DND-41 (cell line): ENCODE measurements at regions not wholly inside any gene's neighbourhood (a gene's known extent, or its start where the extent isn't known, plus 50 kb on each side); places are given as distances from the start of the nearest gene placed in this dataset.

ENCODE experiments used
- ATAC-seq: fragments of 200-7000 bp; cut with Tn5 transposase; 3 replicates; pipeline ENCODE4 v1.9.1; 2021; ENCODE audit warnings: low read depth; ENCODE audit not compliant: insufficient read depth
- DNase-seq: peaks from one replicate; pipeline ENCODE4 v3.0.0-alpha.2; 2020
- H2AFZ ChIP-seq: 2 replicates; pipeline ENCODE4 v1.6.0; 2012; ENCODE audit warnings: low read depth, low read length
- H3K27ac ChIP-seq: 2 replicates; pipeline ENCODE4 v1.5.1; 2012; ENCODE audit warnings: low read length, inconsistent platforms
- H3K27me3 ChIP-seq: fragments of 200-600 bp; sonication (generic); 2 replicates; pipeline ENCODE4 v1.6.0; 2012; ENCODE audit warnings: low read length, mild to moderate bottlenecking, inconsistent platforms; ENCODE audit not compliant: insufficient read depth, poor library complexity
- H3K36me3 ChIP-seq: 2 replicates; pipeline ENCODE4 v1.5.1; 2012; ENCODE audit warnings: low read length, inconsistent platforms; ENCODE audit not compliant: insufficient read depth
- H3K4me1 ChIP-seq: 2 replicates; pipeline ENCODE4 v1.5.1; 2012; ENCODE audit warnings: mild to moderate bottlenecking, low read length; ENCODE audit not compliant: insufficient read depth
- H3K4me2 ChIP-seq: 2 replicates; pipeline ENCODE4 v1.6.0; 2012; ENCODE audit warnings: mild to moderate bottlenecking, moderate library complexity, low read length, inconsistent platforms; ENCODE audit not compliant: insufficient read depth
- H3K4me3 ChIP-seq, 2 experiments: fragments of 200-600 bp in 1 of 2; shearing (Covaris generic) in 1 of 2; 2 replicates each; pipeline ENCODE4 v1.5.1; 2012 to 2016; ENCODE audit warnings: inconsistent platforms in 2 of 2, low read length in 2 of 2, mild to moderate bottlenecking in 2 of 2, low read depth in 1 of 2, moderate library complexity in 1 of 2
- H3K79me2 ChIP-seq: 2 replicates; pipeline ENCODE4 v1.6.0; 2012; ENCODE audit warnings: low read length, inconsistent platforms; ENCODE audit not compliant: insufficient read depth
- H3K9ac ChIP-seq: 2 replicates; pipeline ENCODE4 v1.6.0; 2012; ENCODE audit warnings: low read depth, mild to moderate bottlenecking, inconsistent platforms, low read length, moderate library complexity
- H3K9me3 ChIP-seq: 2 replicates; pipeline ENCODE4 v1.5.1; 2012; ENCODE audit warnings: low read length, moderate library complexity, mild to moderate bottlenecking, inconsistent platforms; ENCODE audit not compliant: insufficient read depth, severe bottlenecking
- H4K20me1 ChIP-seq: 2 replicates; pipeline ENCODE4 v1.6.0; 2012; ENCODE audit warnings: low read length; ENCODE audit not compliant: insufficient read depth
- CTCF ChIP-seq: IDR thresholded peaks from 2 replicates; pipeline ENCODE4 v1.5.1; 2012; ENCODE audit warnings: borderline replicate concordance, low read length, moderate library complexity, mild to moderate bottlenecking; ENCODE audit not compliant: poor library complexity, severe bottlenecking; ENCODE audit errors: extremely low read depth
- EZH2 ChIP-seq: IDR thresholded peaks from 3 replicates; pipeline ENCODE4 v1.6.1; 2012; ENCODE audit warnings: borderline replicate concordance, low read depth, mild to moderate bottlenecking, moderate library complexity, low read length, inconsistent platforms; ENCODE audit not compliant: severe bottlenecking

GRCh38 chr3:177744873-177745606 lies 547.8 kb upstream of the TBL1XR1 start:
- Histone ChIP-seq H3K27me3 (no peaks in the 10 kb centered on the region), H3K27ac (no peak overlapping the region), H2AFZ (no peak overlapping the region), H3K9me3 (no peaks in the 10 kb centered on the region), H3K4me2 (no peak overlapping the region), H3K36me3 (no peaks in the 10 kb centered on the region), H4K20me1 (no peaks in the 10 kb centered on the region), H3K4me1 (no peaks in the 10 kb centered on the region), H3K9ac (no peak overlapping the region), H3K79me2 (no peaks in the 10 kb centered on the region), H3K4me3 (no peak overlapping the region)
- TF ChIP-seq EZH2 (no peak), CTCF (no peak)
- ATAC-seq (no peak), DNase-seq (no peak)

- H3K9me3 ChIP-seq, result no peaks in the 10 kb centered on the region
- no peak for DNase-seq
- H3K4me2 ChIP-seq, result no peak overlapping the region
- no peaks in the 10 kb centered on the region for H3K27me3 ChIP-seq
- H2AFZ ChIP-seq, result no peak overlapping the region
- H3K27ac ChIP-seq, result no peak overlapping the region
- no peak overlapping the region for H3K4me3 ChIP-seq
- no peaks in the 10 kb centered on the region for H3K4me1 ChIP-seq
- H3K9ac ChIP-seq, result no peak overlapping the region
- TF ChIP-seq EZH2 (no peak), CTCF (no peak)
- no peak for ATAC-seq
- H4K20me1 ChIP-seq, result no peaks in the 10 kb centered on the region
- H3K79me2 ChIP-seq, result no peaks in the 10 kb centered on the region
- no peaks in the 10 kb centered on the region for H3K36me3 ChIP-seq
These were observed 548.3 kb upstream of the TBL1XR1 start for GRCh38 chr3:177745607-177746005.

GRCh38 chr3:177746337-177746933 lies 549.2 kb upstream of the TBL1XR1 start:
- no peak for DNase-seq
- Histone ChIP-seq H3K9me3 (no peaks in the 10 kb centered on the region), H3K27ac (no peak overlapping the region)

More at GRCh38 chr3:177746337-177746933, 549.2 kb upstream of the TBL1XR1 start:
- H3K4me1 ChIP-seq, result no peaks in the 10 kb centered on the region
- H4K20me1 ChIP-seq, result no peaks in the 10 kb centered on the region
- no peaks in the 10 kb centered on the region for H3K36me3 ChIP-seq
- no peak overlapping the region for H2AFZ ChIP-seq
- no peak for ATAC-seq
- H3K4me3 ChIP-seq, result no peak overlapping the region
- H3K9ac ChIP-seq, result no peak overlapping the region
- no peak for TF ChIP-seq CTCF
- no peak for TF ChIP-seq EZH2
- no peaks in the 10 kb centered on the region for H3K79me2 ChIP-seq
- no peaks in the 10 kb centered on the region for H3K27me3 ChIP-seq
- H3K4me2 ChIP-seq, result no peak overlapping the region
